ENCODE measurements at regions not wholly inside any gene's neighbourhood (a gene's known extent, or its start where the extent isn't known, plus 50 kb on each side); places are given as distances from the start of the nearest gene placed in this dataset.

DNA sequence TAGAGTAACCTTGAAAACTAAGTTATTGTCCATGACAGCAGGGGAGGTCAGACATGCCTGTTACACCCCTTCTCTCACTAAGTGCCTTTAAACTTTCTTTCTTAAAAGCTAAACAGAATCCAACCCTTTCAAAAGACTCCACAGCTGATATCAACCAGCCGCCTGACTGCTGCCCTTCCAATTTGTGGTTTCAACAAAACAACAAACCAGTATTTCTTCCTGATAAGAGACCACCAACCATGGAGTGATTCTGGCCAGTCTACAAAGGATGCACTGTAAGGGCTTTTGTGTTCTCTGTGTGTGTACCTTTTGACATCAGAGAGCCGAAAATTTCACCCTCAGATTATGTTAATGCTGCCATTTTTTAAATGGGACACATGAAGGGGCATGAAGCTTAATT, 1204.2 kb downstream of the ROBO2 start:
- Histone ChIP-seq H2AFZ (ENCODE audit: low read length) (no peak overlapping the region), H3K56ac (ENCODE audit: insufficient read length, low read depth, low read length) (no peak overlapping the region), H3K23me2 (ENCODE audit: insufficient read length, low read depth, low read length, poor library complexity, severe bottlenecking) (no peaks in the 10 kb centered on the region), H3K4me1 (ENCODE audit: insufficient read depth, low read length) (no peaks in the 10 kb centered on the region), H2BK5ac (ENCODE audit: insufficient read length, low read length) (no peak overlapping the region), H3K79me2 (ENCODE audit: insufficient read depth, low read length) (no peaks in the 10 kb centered on the region), H4K20me1 (ENCODE audit: control insufficient read depth, insufficient read depth, insufficient read length) (no peaks in the 10 kb centered on the region), H3K27me3 (ENCODE audit: insufficient read depth, low read length) (no peaks in the 10 kb centered on the region), H2BK12ac (ENCODE audit: insufficient read length, low read depth, low read length) (no peak overlapping the region), H3K23ac (ENCODE audit: insufficient read length, low read depth, low read length) (no peak overlapping the region), H2BK20ac (ENCODE audit: low read depth, low read length, poor library complexity, severe bottlenecking) (no peak overlapping the region), H3K4me2 (ENCODE audit: insufficient read depth, insufficient read length, low read length) (no peak overlapping the region), H3K4ac (ENCODE audit: low read depth, low read length) (no peak overlapping the region), H3K14ac (ENCODE audit: insufficient read depth, low read length) (no peak overlapping the region), H3K27ac (ENCODE audit: insufficient read length, low read depth, low read length) (no peak overlapping the region), H4K91ac (ENCODE audit: insufficient read length, low read depth, low read length) (no peak overlapping the region), H2AK5ac (ENCODE audit: insufficient read length, low read length) (no peak overlapping the region), H2BK15ac (ENCODE audit: low read depth, low read length) (no peak overlapping the region), H3K18ac (ENCODE audit: insufficient read length, low read depth, low read length) (no peak overlapping the region), H4K8ac (replicated peaks; ENCODE audit: insufficient read length, low read depth, low read length) (no peak overlapping the region), H4K5ac (ENCODE audit: insufficient read length, low read depth, low read length) (no peak overlapping the region), H3T11ph (ENCODE audit: low read length) (no peak overlapping the region), H3K79me1 (ENCODE audit: insufficient read depth, low read depth, low read length, poor library complexity, severe bottlenecking) (no peaks in the 10 kb centered on the region), H3K9ac (ENCODE audit: extremely low read depth, insufficient read length, low read length) (no peak overlapping the region), H2BK120ac (ENCODE audit: low read depth, low read length, poor library complexity, severe bottlenecking) (no peak overlapping the region), H3K9me3 (ENCODE audit: control insufficient read depth, low read depth, low read length) (peaks cover 7% of the 10 kb centered on the region)
- peaks cover 2 to 6% of the 10 kb centered on the region in 2 experiments for H3K4me1 Mint-ChIP-seq
- H3K36me3 Mint-ChIP-seq (ENCODE audit: insufficient read depth in 1 of 3, low read depth in 3 of 3) = peaks cover 17 to 38% (median 24%) of the 10 kb centered on the region in 3 experiments
- peaks cover 30 to 34% of the 10 kb centered on the region in 2 experiments for H3K9me3 Mint-ChIP-seq
- H3K27me3 Mint-ChIP-seq (ENCODE audit: low read depth) = no peaks in the 10 kb centered on the region
- no CpG with 5 or more reads among the region's 2 CpGs for WGBS (ENCODE audit: extremely low coverage, insufficient read length, low lambda C conversion rate)
- no peak overlapping the region for H3K4me3 Mint-ChIP-seq
- TF ChIP-seq, protein P1, sequence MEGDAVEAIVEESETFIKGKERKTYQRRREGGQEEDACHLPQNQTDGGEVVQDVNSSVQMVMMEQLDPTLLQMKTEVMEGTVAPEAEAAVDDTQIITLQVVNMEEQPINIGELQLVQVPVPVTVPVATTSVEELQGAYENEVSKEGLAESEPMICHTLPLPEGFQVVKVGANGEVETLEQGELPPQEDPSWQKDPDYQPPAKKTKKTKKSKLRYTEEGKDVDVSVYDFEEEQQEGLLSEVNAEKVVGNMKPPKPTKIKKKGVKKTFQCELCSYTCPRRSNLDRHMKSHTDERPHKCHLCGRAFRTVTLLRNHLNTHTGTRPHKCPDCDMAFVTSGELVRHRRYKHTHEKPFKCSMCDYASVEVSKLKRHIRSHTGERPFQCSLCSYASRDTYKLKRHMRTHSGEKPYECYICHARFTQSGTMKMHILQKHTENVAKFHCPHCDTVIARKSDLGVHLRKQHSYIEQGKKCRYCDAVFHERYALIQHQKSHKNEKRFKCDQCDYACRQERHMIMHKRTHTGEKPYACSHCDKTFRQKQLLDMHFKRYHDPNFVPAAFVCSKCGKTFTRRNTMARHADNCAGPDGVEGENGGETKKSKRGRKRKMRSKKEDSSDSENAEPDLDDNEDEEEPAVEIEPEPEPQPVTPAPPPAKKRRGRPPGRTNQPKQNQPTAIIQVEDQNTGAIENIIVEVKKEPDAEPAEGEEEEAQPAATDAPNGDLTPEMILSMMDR (conservative IDR thresholded peaks at IDR 0.05) = no peak
- H3K27ac Mint-ChIP-seq = no peak overlapping the region
- no peak for DNase-seq
